ENCODE measurements at regions not wholly inside any gene's neighbourhood (a gene's known extent, or its start where the extent isn't known, plus 50 kb on each side); places are given as distances from the start of the nearest gene placed in this dataset.

- Histone ChIP-seq H2AK5ac (ENCODE audit: low read length, severe bottlenecking) (no peak overlapping the region), H3K4me1 (ENCODE audit: control insufficient read depth, insufficient read depth, low read depth, low read length) (no peaks in the 10 kb centered on the region), H3K9me3 (ENCODE audit: control insufficient read depth, low read length) (peaks cover 6% of the 10 kb centered on the region), H3K4me3 (ENCODE audit: insufficient read depth in 1 of 2, low read depth in 1 of 2, low read length in 2 of 2) (no peak overlapping the region), H3K4ac (ENCODE audit: low read depth in 1 of 2, low read length in 2 of 2) (no peak overlapping the region), H4K91ac (ENCODE audit: low read length) (no peak overlapping the region), H2BK15ac (ENCODE audit: low read depth, poor library complexity, severe bottlenecking) (no peak overlapping the region), H4K8ac (ENCODE audit: low read length) (no peak overlapping the region), H3K14ac (ENCODE audit: low read length in 2 of 2) (no peak overlapping the region), H3K9ac (ENCODE audit: low read length) (no peak overlapping the region), H2BK12ac (ENCODE audit: low read length in 2 of 2) (no peak overlapping the region), H3K36me3 (ENCODE audit: control insufficient read depth in 1 of 2, insufficient read depth in 2 of 2, low read depth in 1 of 2, low read length in 2 of 2) (no peaks in the 10 kb centered on the region), H2BK5ac (ENCODE audit: low read depth, low read length, poor library complexity, severe bottlenecking) (no peak overlapping the region), H3K79me1 (replicated peaks; ENCODE audit: low read length, poor library complexity, severe bottlenecking) (no peaks in the 10 kb centered on the region), H3K27ac (ENCODE audit: low read length, poor library complexity, severe bottlenecking) (no peak overlapping the region), H3K27me3 (ENCODE audit: control insufficient read depth in 1 of 2, insufficient read depth in 1 of 2, low read length in 2 of 2) (no peaks in the 10 kb centered on the region), H3K18ac (ENCODE audit: low read depth in 1 of 2, low read length in 2 of 2) (no peak overlapping the region), H3K23ac (ENCODE audit: low read length in 2 of 2) (no peak overlapping the region), H3K4me2 (ENCODE audit: low read length, poor library complexity, severe bottlenecking) (no peak overlapping the region), H2BK120ac (ENCODE audit: low read depth, low read length) (no peak overlapping the region), H2AFZ (ENCODE audit: low read depth, low read length) (no peak overlapping the region)
- WGBS: 57% methylated on average over 5 of the region's 5 CpGs
- DNase-seq: no peak
Observed at GRCh38 chr9:108664309-108665255, 191.2 kb downstream of the ACTL7B start.

DNA sequence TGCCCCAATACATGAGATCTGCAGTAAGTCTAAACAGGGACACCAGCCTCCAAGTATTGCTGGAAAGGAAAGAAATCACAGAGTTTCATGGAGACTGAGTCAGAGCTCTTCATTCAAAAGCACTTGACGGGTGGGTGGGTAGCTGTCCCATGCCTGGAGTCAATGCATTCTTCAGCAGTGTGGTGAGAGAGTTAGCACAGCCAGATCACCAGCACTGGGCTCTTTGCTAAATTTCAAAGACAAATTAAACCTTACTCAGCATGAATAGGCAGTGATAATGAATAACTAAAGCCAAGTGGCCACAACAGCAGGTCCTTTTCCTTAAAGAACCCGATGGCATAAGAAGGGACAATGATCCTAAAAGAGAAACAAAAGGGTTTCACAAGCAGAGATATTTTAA is 192.4 kb downstream of the ACTL7B start:
- Histone ChIP-seq H3K18ac (ENCODE audit: low read depth in 1 of 2, low read length in 2 of 2) (no peak overlapping the region), H3K23ac (ENCODE audit: low read length in 2 of 2) (no peak overlapping the region), H3K27ac (ENCODE audit: low read length, poor library complexity, severe bottlenecking) (no peak overlapping the region), H3K4ac (ENCODE audit: low read depth in 1 of 2, low read length in 2 of 2) (no peak overlapping the region), H4K8ac (ENCODE audit: low read length) (no peak overlapping the region), H3K36me3 (ENCODE audit: control insufficient read depth in 1 of 2, insufficient read depth in 2 of 2, low read depth in 1 of 2, low read length in 2 of 2) (no peaks in the 10 kb centered on the region), H3K79me1 (replicated peaks; ENCODE audit: low read length, poor library complexity, severe bottlenecking) (no peaks in the 10 kb centered on the region), H2BK12ac (ENCODE audit: low read length in 2 of 2) (no peak overlapping the region), H4K91ac (ENCODE audit: low read length) (no peak overlapping the region), H2BK5ac (ENCODE audit: low read depth, low read length, poor library complexity, severe bottlenecking) (no peak overlapping the region), H2BK120ac (ENCODE audit: low read depth, low read length) (no peak overlapping the region), H3K4me1 (ENCODE audit: control insufficient read depth, insufficient read depth, low read depth, low read length) (no peaks in the 10 kb centered on the region), H3K27me3 (ENCODE audit: control insufficient read depth in 1 of 2, insufficient read depth in 1 of 2, low read length in 2 of 2) (no peaks in the 10 kb centered on the region), H3K9me3 (ENCODE audit: control insufficient read depth, low read length) (peaks cover 15% of the 10 kb centered on the region), H3K4me2 (ENCODE audit: low read length, poor library complexity, severe bottlenecking) (no peak overlapping the region), H3K4me3 (ENCODE audit: insufficient read depth in 1 of 2, low read depth in 1 of 2, low read length in 2 of 2) (no peak overlapping the region), H2BK15ac (ENCODE audit: low read depth, poor library complexity, severe bottlenecking) (no peak overlapping the region), H2AFZ (ENCODE audit: low read depth, low read length) (no peak overlapping the region), H2AK5ac (ENCODE audit: low read length, severe bottlenecking) (no peak overlapping the region), H3K14ac (ENCODE audit: low read length in 2 of 2) (no peak overlapping the region), H3K9ac (ENCODE audit: low read length) (peak overlapping the region; percentile 15)
- WGBS: 82% methylated on average over 2 of the region's 2 CpGs
- DNase-seq: peak; percentile 20

DNA sequence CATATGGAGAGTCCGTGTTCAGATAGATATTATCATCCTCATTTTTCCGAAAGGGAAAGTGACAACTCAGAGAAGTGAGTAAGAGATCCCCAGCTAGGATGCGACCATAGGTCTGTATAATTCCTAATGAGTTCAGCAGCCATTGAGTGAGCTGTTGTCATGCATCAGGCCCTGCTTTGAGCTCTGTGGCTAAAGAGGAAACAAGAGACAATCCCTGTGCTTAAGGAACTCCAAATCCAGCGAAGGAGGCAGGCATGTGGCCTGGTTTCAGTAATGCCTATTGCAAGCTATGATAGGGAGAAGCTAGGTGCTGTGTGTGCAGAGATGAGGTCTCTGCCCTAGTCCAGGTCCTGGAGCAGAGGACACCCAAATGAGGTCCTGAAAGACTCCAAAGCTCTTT is 192.8 kb downstream of the ACTL7B start:
- no peak overlapping the region for H2BK120ac ChIP-seq (ENCODE audit: low read depth, low read length)
- 86% methylated on average over 4 of the region's 4 CpGs for WGBS
- H3K9me3 ChIP-seq (ENCODE audit: control insufficient read depth, low read length): peaks cover 17% of the 10 kb centered on the region
- no peak overlapping the region for H4K8ac ChIP-seq (ENCODE audit: low read length)
- H2BK5ac ChIP-seq (ENCODE audit: low read depth, low read length, poor library complexity, severe bottlenecking): no peak overlapping the region
- H3K14ac ChIP-seq (ENCODE audit: low read length in 2 of 2): no peak overlapping the region
- no peak overlapping the region for H2AK5ac ChIP-seq (ENCODE audit: low read length, severe bottlenecking)
- H3K27ac ChIP-seq (ENCODE audit: low read length, poor library complexity, severe bottlenecking): no peak overlapping the region
- no peak overlapping the region for H3K4ac ChIP-seq (ENCODE audit: low read depth in 1 of 2, low read length in 2 of 2)
- H2AFZ ChIP-seq (ENCODE audit: low read depth, low read length): no peak overlapping the region
- no peak overlapping the region for H3K4me3 ChIP-seq (ENCODE audit: insufficient read depth in 1 of 2, low read depth in 1 of 2, low read length in 2 of 2)
- no peak overlapping the region for H3K23ac ChIP-seq (ENCODE audit: low read length in 2 of 2)
- no peak for DNase-seq
- H3K79me1 ChIP-seq (replicated peaks; ENCODE audit: low read length, poor library complexity, severe bottlenecking): no peaks in the 10 kb centered on the region
- no peak overlapping the region for H2BK12ac ChIP-seq (ENCODE audit: low read length in 2 of 2)
- H3K27me3 ChIP-seq (ENCODE audit: control insufficient read depth in 1 of 2, insufficient read depth in 1 of 2, low read length in 2 of 2): no peaks in the 10 kb centered on the region
- H3K9ac ChIP-seq (ENCODE audit: low read length): peak overlapping the region; percentile 15
- H3K36me3 ChIP-seq (ENCODE audit: control insufficient read depth in 1 of 2, insufficient read depth in 2 of 2, low read depth in 1 of 2, low read length in 2 of 2): no peaks in the 10 kb centered on the region
- H2BK15ac ChIP-seq (ENCODE audit: low read depth, poor library complexity, severe bottlenecking): no peak overlapping the region
- H3K18ac ChIP-seq (ENCODE audit: low read depth in 1 of 2, low read length in 2 of 2): no peak overlapping the region
- no peak overlapping the region for H4K91ac ChIP-seq (ENCODE audit: low read length)
- H3K4me1 ChIP-seq (ENCODE audit: control insufficient read depth, insufficient read depth, low read depth, low read length): no peaks in the 10 kb centered on the region
- H3K4me2 ChIP-seq (ENCODE audit: low read length, poor library complexity, severe bottlenecking): no peak overlapping the region

DNA sequence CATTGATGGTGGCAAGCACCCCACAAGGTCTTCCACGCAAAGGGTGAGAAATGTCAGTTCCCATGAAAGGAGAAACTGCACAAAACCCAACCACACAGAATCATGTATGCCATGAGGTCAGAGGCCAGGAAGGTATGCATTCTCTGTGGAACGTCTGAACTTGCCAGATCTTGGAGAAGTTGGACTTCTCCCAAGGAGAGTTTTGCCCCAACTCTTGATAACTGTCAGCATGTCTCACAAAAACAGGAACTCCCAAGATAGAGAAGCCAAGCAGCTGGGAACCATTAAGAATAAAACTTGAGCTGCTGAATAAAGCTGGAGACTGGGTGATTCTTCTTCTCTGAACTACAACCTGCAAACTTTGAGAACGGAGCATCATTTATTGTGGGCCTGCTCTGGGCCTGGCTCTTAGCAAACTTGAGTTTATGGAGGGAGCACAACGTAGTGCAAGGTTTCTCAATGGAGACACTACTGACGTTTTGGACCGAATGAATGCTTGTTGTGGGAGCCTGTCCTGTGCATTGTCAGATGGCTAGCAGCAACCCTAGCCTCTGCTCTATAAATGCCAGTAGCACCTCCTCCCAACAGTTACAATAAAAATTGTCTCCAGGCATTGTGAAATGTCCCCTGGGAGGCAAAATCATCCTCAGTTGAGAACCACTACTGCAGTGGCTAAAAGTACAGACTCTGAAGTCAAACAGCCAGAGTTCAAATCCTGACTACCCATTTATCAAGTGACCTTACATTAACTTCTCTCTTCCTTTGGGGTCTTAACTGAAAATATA is 193.5 kb downstream of the ACTL7B start:
- Histone ChIP-seq H3K4ac (ENCODE audit: low read depth in 1 of 2, low read length in 2 of 2) (no peak overlapping the region), H3K79me1 (replicated peaks; ENCODE audit: low read length, poor library complexity, severe bottlenecking) (no peaks in the 10 kb centered on the region), H4K91ac (ENCODE audit: low read length) (no peak overlapping the region), H2BK120ac (ENCODE audit: low read depth, low read length) (no peak overlapping the region), H3K27ac (ENCODE audit: low read length, poor library complexity, severe bottlenecking) (no peak overlapping the region), H3K36me3 (ENCODE audit: control insufficient read depth in 1 of 2, insufficient read depth in 2 of 2, low read depth in 1 of 2, low read length in 2 of 2) (no peaks in the 10 kb centered on the region), H2AFZ (ENCODE audit: low read depth, low read length) (no peak overlapping the region), H3K9me3 (ENCODE audit: control insufficient read depth, low read length) (peaks cover 17% of the 10 kb centered on the region), H2BK5ac (ENCODE audit: low read depth, low read length, poor library complexity, severe bottlenecking) (no peak overlapping the region), H3K14ac (ENCODE audit: low read length in 2 of 2) (no peak overlapping the region), H2BK15ac (ENCODE audit: low read depth, poor library complexity, severe bottlenecking) (no peak overlapping the region), H3K4me3 (ENCODE audit: insufficient read depth in 1 of 2, low read depth in 1 of 2, low read length in 2 of 2) (no peak overlapping the region), H3K9ac (ENCODE audit: low read length) (peak overlapping the region; percentile 15), H3K27me3 (ENCODE audit: control insufficient read depth in 1 of 2, insufficient read depth in 1 of 2, low read length in 2 of 2) (no peaks in the 10 kb centered on the region), H3K23ac (ENCODE audit: low read length in 2 of 2) (no peak overlapping the region), H4K8ac (ENCODE audit: low read length) (no peak overlapping the region), H3K4me1 (ENCODE audit: control insufficient read depth, insufficient read depth, low read depth, low read length) (no peaks in the 10 kb centered on the region), H2BK12ac (ENCODE audit: low read length in 2 of 2) (no peak overlapping the region), H3K4me2 (ENCODE audit: low read length, poor library complexity, severe bottlenecking) (no peak overlapping the region), H3K18ac (ENCODE audit: low read depth in 1 of 2, low read length in 2 of 2) (no peak overlapping the region), H2AK5ac (ENCODE audit: low read length, severe bottlenecking) (no peak overlapping the region)
- WGBS: 87% methylated on average over 6 of the region's 6 CpGs
- no peak for DNase-seq
